ENCODE measurements at regions not wholly inside any gene's neighbourhood (a gene's known extent, or its start where the extent isn't known, plus 50 kb on each side); places are given as distances from the start of the nearest gene placed in this dataset.

DNA sequence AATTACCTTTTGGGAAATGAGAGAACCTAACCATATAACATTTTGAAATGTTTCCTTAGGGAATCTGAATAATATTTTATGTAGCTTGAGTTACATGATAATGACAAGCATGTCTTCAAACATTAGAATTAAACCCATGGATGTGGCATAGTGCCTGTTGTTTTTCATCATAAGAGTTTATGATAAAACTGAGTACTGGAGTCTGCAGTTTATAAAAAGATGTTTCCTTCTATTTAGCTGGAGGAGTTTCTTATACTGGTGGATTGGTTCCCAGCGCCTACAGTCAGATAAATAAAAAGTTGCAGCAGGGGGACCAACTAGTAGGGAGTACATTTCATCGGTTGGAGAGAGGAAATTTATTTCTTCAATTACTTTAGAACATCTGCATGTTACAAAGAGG, 70.1 kb upstream of the PCDH18 start:
- TF ChIP-seq, protein P1, sequence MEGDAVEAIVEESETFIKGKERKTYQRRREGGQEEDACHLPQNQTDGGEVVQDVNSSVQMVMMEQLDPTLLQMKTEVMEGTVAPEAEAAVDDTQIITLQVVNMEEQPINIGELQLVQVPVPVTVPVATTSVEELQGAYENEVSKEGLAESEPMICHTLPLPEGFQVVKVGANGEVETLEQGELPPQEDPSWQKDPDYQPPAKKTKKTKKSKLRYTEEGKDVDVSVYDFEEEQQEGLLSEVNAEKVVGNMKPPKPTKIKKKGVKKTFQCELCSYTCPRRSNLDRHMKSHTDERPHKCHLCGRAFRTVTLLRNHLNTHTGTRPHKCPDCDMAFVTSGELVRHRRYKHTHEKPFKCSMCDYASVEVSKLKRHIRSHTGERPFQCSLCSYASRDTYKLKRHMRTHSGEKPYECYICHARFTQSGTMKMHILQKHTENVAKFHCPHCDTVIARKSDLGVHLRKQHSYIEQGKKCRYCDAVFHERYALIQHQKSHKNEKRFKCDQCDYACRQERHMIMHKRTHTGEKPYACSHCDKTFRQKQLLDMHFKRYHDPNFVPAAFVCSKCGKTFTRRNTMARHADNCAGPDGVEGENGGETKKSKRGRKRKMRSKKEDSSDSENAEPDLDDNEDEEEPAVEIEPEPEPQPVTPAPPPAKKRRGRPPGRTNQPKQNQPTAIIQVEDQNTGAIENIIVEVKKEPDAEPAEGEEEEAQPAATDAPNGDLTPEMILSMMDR (conservative IDR thresholded peaks at IDR 0.05), result no peak
- TF ChIP-seq ZFX (IDR thresholded peaks at IDR 0.05), result no peak
